ENCODE measurements at regions not wholly inside any gene's neighbourhood (a gene's known extent, or its start where the extent isn't known, plus 50 kb on each side); places are given as distances from the start of the nearest gene placed in this dataset.

DNA sequence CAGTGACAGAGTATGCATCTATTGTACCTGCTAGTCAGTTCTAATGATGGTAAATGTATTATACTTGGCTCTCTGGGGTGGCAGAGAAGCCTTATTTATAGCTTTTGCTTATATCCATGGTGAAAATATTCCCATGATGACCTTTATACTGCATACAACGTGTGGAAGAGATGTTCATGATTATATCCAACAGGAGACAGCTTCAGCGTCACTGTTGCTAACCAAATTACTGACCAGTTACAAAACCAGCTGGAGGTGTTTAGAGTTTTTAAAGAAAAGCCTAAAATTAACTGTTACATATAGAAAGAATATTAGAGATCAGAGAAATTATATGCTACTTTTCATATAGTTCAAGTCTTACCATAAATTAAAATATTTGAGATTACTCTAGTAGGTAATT is 280.8 kb downstream of the ETV1 start:
- TF ChIP-seq POLR2AphosphoS5 (IDR thresholded peaks at IDR 0.05; ENCODE audit: low read depth, low read length) (no peak), TAF1 (IDR thresholded peaks at IDR 0.05; ENCODE audit: borderline replicate concordance, insufficient read depth, low read length) (no peak), SIN3A (IDR thresholded peaks at IDR 0.05; ENCODE audit: borderline replicate concordance, insufficient read depth, low read length) (no peak), FOXP2 (optimal IDR thresholded peaks at IDR 0.05; ENCODE audit: borderline replicate concordance, extremely low read depth, extremely low read length, insufficient read depth) (no peak)
- TF ChIP-seq, protein P1, sequence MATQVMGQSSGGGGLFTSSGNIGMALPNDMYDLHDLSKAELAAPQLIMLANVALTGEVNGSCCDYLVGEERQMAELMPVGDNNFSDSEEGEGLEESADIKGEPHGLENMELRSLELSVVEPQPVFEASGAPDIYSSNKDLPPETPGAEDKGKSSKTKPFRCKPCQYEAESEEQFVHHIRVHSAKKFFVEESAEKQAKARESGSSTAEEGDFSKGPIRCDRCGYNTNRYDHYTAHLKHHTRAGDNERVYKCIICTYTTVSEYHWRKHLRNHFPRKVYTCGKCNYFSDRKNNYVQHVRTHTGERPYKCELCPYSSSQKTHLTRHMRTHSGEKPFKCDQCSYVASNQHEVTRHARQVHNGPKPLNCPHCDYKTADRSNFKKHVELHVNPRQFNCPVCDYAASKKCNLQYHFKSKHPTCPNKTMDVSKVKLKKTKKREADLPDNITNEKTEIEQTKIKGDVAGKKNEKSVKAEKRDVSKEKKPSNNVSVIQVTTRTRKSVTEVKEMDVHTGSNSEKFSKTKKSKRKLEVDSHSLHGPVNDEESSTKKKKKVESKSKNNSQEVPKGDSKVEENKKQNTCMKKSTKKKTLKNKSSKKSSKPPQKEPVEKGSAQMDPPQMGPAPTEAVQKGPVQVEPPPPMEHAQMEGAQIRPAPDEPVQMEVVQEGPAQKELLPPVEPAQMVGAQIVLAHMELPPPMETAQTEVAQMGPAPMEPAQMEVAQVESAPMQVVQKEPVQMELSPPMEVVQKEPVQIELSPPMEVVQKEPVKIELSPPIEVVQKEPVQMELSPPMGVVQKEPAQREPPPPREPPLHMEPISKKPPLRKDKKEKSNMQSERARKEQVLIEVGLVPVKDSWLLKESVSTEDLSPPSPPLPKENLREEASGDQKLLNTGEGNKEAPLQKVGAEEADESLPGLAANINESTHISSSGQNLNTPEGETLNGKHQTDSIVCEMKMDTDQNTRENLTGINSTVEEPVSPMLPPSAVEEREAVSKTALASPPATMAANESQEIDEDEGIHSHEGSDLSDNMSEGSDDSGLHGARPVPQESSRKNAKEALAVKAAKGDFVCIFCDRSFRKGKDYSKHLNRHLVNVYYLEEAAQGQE (IDR thresholded peaks at IDR 0.05; ENCODE audit: insufficient read depth in 1 of 2, low read depth in 2 of 2, low read length in 2 of 2), result no peak

DNA sequence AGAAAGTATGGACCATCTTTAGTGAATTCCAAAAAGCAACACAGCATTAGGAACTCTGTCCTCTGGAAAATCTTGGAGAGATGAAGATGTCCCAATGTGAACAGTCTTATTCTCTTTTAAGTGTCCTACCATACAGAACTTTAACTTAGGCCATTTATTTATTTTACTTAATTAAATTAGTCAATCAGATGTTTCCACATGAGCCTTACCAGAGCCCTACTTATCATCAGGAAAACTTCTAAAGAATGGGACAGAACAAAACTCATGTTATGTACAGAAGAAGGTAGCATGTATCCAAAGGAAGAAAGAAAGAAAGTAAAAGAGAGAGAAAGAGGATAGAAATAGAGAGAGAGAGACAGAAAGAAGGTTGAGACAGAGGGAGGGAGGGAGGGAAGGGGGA is 276.4 kb downstream of the ETV1 start:
- no peak for TF ChIP-seq SIN3A (IDR thresholded peaks at IDR 0.05; ENCODE audit: borderline replicate concordance, insufficient read depth, low read length)
- TF ChIP-seq POLR2AphosphoS5 (IDR thresholded peaks at IDR 0.05; ENCODE audit: low read depth, low read length), result no peak
- no peak for TF ChIP-seq TAF1 (IDR thresholded peaks at IDR 0.05; ENCODE audit: borderline replicate concordance, insufficient read depth, low read length)
- TF ChIP-seq, protein P1 (IDR thresholded peaks at IDR 0.05; ENCODE audit: insufficient read depth in 1 of 2, low read depth in 2 of 2, low read length in 2 of 2), result no peak
- TF ChIP-seq FOXP2 (optimal IDR thresholded peaks at IDR 0.05; ENCODE audit: borderline replicate concordance, extremely low read depth, extremely low read length, insufficient read depth), result no peak

DNA sequence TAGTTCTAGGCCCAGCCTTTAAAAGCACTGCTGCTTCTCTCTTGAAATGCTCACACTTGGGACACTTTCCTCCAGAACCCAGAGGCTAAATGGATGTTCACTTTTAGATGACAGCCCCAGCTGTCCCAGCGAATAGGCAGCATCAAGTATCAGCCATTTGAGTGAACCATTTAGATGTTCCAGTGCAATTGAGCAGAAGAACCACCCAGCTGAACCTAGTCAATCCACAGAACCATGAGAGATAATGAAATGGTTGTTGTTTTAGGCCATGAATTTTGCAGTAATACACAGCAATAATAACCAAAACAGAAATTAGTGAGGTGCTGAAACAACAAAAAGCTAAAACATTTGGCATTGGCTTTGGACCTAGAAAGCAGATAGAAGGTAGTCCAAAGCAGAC is 273.9 kb downstream of the ETV1 start:
- TF ChIP-seq, protein P1 (IDR thresholded peaks at IDR 0.05; ENCODE audit: insufficient read depth in 1 of 2, low read depth in 2 of 2, low read length in 2 of 2), result no peak
- TF ChIP-seq SIN3A (IDR thresholded peaks at IDR 0.05; ENCODE audit: borderline replicate concordance, insufficient read depth, low read length) (no peak), FOXP2 (optimal IDR thresholded peaks at IDR 0.05; ENCODE audit: borderline replicate concordance, extremely low read depth, extremely low read length, insufficient read depth) (no peak), POLR2AphosphoS5 (IDR thresholded peaks at IDR 0.05; ENCODE audit: low read depth, low read length) (no peak), TAF1 (IDR thresholded peaks at IDR 0.05; ENCODE audit: borderline replicate concordance, insufficient read depth, low read length) (no peak)

DNA sequence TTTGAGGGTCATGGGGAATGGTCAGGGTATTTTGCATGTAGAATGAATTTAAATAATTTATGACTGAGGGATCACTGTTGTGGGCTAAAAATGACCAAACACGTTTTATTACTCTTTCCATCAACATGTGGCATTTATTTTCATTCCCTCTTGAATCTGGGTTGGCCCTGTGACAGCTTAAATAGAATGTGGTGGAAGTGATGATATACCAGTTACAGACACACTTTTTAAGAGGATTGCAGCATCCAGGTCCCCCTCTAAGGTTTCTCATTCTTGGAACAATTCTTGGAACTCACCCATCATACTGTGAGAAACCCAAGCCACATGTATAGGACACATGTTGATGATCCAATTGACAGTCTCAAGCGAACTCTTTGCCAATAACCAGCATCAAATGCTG is 272.4 kb downstream of the ETV1 start:
- no peak for TF ChIP-seq TAF1 (IDR thresholded peaks at IDR 0.05; ENCODE audit: borderline replicate concordance, insufficient read depth, low read length)
- TF ChIP-seq, protein P1 (IDR thresholded peaks at IDR 0.05; ENCODE audit: insufficient read depth in 1 of 2, low read depth in 2 of 2, low read length in 2 of 2), result no peak
